DND-41 (cell line): ENCODE measurements at regions not wholly inside any gene's neighbourhood (a gene's known extent, or its start where the extent isn't known, plus 50 kb on each side); places are given as distances from the start of the nearest gene placed in this dataset.

ENCODE experiments used
- ATAC-seq: fragments of 200-7000 bp; cut with Tn5 transposase; 3 replicates; pipeline ENCODE4 v1.9.1; 2021; ENCODE audit warnings: low read depth; ENCODE audit not compliant: insufficient read depth
- DNase-seq: peaks from one replicate; pipeline ENCODE4 v3.0.0-alpha.2; 2020
- H2AFZ ChIP-seq: 2 replicates; pipeline ENCODE4 v1.6.0; 2012; ENCODE audit warnings: low read depth, low read length
- H3K27ac ChIP-seq: 2 replicates; pipeline ENCODE4 v1.5.1; 2012; ENCODE audit warnings: low read length, inconsistent platforms
- H3K27me3 ChIP-seq: fragments of 200-600 bp; sonication (generic); 2 replicates; pipeline ENCODE4 v1.6.0; 2012; ENCODE audit warnings: low read length, mild to moderate bottlenecking, inconsistent platforms; ENCODE audit not compliant: insufficient read depth, poor library complexity
- H3K36me3 ChIP-seq: 2 replicates; pipeline ENCODE4 v1.5.1; 2012; ENCODE audit warnings: low read length, inconsistent platforms; ENCODE audit not compliant: insufficient read depth
- H3K4me1 ChIP-seq: 2 replicates; pipeline ENCODE4 v1.5.1; 2012; ENCODE audit warnings: mild to moderate bottlenecking, low read length; ENCODE audit not compliant: insufficient read depth
- H3K4me2 ChIP-seq: 2 replicates; pipeline ENCODE4 v1.6.0; 2012; ENCODE audit warnings: mild to moderate bottlenecking, moderate library complexity, low read length, inconsistent platforms; ENCODE audit not compliant: insufficient read depth
- H3K4me3 ChIP-seq, 2 experiments: fragments of 200-600 bp in 1 of 2; shearing (Covaris generic) in 1 of 2; 2 replicates each; pipeline ENCODE4 v1.5.1; 2012 to 2016; ENCODE audit warnings: inconsistent platforms in 2 of 2, low read length in 2 of 2, mild to moderate bottlenecking in 2 of 2, low read depth in 1 of 2, moderate library complexity in 1 of 2
- H3K79me2 ChIP-seq: 2 replicates; pipeline ENCODE4 v1.6.0; 2012; ENCODE audit warnings: low read length, inconsistent platforms; ENCODE audit not compliant: insufficient read depth
- H3K9ac ChIP-seq: 2 replicates; pipeline ENCODE4 v1.6.0; 2012; ENCODE audit warnings: low read depth, mild to moderate bottlenecking, inconsistent platforms, low read length, moderate library complexity
- H3K9me3 ChIP-seq: 2 replicates; pipeline ENCODE4 v1.5.1; 2012; ENCODE audit warnings: low read length, moderate library complexity, mild to moderate bottlenecking, inconsistent platforms; ENCODE audit not compliant: insufficient read depth, severe bottlenecking
- H4K20me1 ChIP-seq: 2 replicates; pipeline ENCODE4 v1.6.0; 2012; ENCODE audit warnings: low read length; ENCODE audit not compliant: insufficient read depth
- CTCF ChIP-seq: IDR thresholded peaks from 2 replicates; pipeline ENCODE4 v1.5.1; 2012; ENCODE audit warnings: borderline replicate concordance, low read length, moderate library complexity, mild to moderate bottlenecking; ENCODE audit not compliant: poor library complexity, severe bottlenecking; ENCODE audit errors: extremely low read depth
- EZH2 ChIP-seq: IDR thresholded peaks from 3 replicates; pipeline ENCODE4 v1.6.1; 2012; ENCODE audit warnings: borderline replicate concordance, low read depth, mild to moderate bottlenecking, moderate library complexity, low read length, inconsistent platforms; ENCODE audit not compliant: severe bottlenecking

- H4K20me1 ChIP-seq, result no peaks in the 10 kb centered on the region
- no peak for DNase-seq
- H3K4me2 ChIP-seq, result no peak overlapping the region
- no peak overlapping the region for H3K4me3 ChIP-seq
- H3K9ac ChIP-seq, result no peak overlapping the region
- H3K4me1 ChIP-seq, result peaks cover 15% of the 10 kb centered on the region
- H2AFZ ChIP-seq, result no peak overlapping the region
- no peak overlapping the region for H3K27ac ChIP-seq
- TF ChIP-seq EZH2 (no peak), CTCF (no peak)
- H3K27me3 ChIP-seq, result no peaks in the 10 kb centered on the region
- H3K9me3 ChIP-seq, result no peaks in the 10 kb centered on the region
- H3K36me3 ChIP-seq, result no peaks in the 10 kb centered on the region
- ATAC-seq, result no peak
- no peaks in the 10 kb centered on the region for H3K79me2 ChIP-seq
Measured at GRCh38 chr4:144595681-144596080, 50.3 kb upstream of the HHIP start.
